ENCODE measurements at regions not wholly inside any gene's neighbourhood (a gene's known extent, or its start where the extent isn't known, plus 50 kb on each side); places are given as distances from the start of the nearest gene placed in this dataset.

- TF ChIP-seq CTCF (IDR thresholded peaks at IDR 0.05) (no peak), TCF7 (CRISPR knock-in tag; IDR thresholded peaks at IDR 0.05; ENCODE audit: low read depth) (no peak), FOXP4 (CRISPR knock-in tag; IDR thresholded peaks at IDR 0.05) (no peak), MAX (CRISPR knock-in tag; IDR thresholded peaks at IDR 0.05) (no peak)
Measured at GRCh38 chr15:96737408-96737807, 406.9 kb downstream of the NR2F2 start.

All from WTC11 (cell line).